IMR-90 (cell line): ENCODE measurements at regions not wholly inside any gene's neighbourhood (a gene's known extent, or its start where the extent isn't known, plus 50 kb on each side); places are given as distances from the start of the nearest gene placed in this dataset.

Source experiments
- ATAC-seq: fragments of 200-7000 bp; cut with Tn5 transposase; 2 replicates; pipeline ENCODE4 v1.9.1; 2020; ENCODE audit warnings: low read depth, mild to moderate bottlenecking, moderate library complexity
- BruUV-seq: library from RNA; stranded (reverse); fragments of 400-500 nt; replicated peaks from 2 replicates; lab custom pipeline; 2021; lab: Mats Ljungman, UMichigan
- CTCF ChIA-PET: fragments of 300-600 bp; formaldehyde crosslinking; extraction: SDS; loops from one replicate; lab custom pipeline; 2021; ENCODE audit warnings: antibody characterized with exemption; lab: Yijun Ruan, JAX
- POLR2A ChIA-PET: fragments of 300-600 bp; sonication (Branson Sonifier 250); formaldehyde crosslinking; loops from one replicate; lab custom pipeline; 2022; ENCODE audit warnings: antibody characterized with exemption; ENCODE audit not compliant: unreplicated experiment; lab: Charles Lee
- DNase-seq: peaks from one replicate; pipeline ENCODE4 v3.0.0; 2013
- H2AFZ ChIP-seq: replicated peaks from 2 replicates; pipeline ENCODE3; 2013; ENCODE audit warnings: low read length, mild to moderate bottlenecking; ENCODE audit not compliant: poor library complexity
- H2AK5ac ChIP-seq: 2 replicates; pipeline ENCODE4 v1.6.1; 2013; ENCODE audit warnings: low read depth, low read length, inconsistent platforms
- H2AK9ac ChIP-seq: replicated peaks from 2 replicates; pipeline ENCODE3; 2013; ENCODE audit warnings: mild to moderate bottlenecking, low read depth, low read length, moderate library complexity; ENCODE audit not compliant: poor library complexity
- H2BK120ac ChIP-seq: 2 replicates; pipeline ENCODE4 v1.6.1; 2013; ENCODE audit warnings: low read depth, low read length, inconsistent platforms
- H2BK15ac ChIP-seq: 3 replicates; pipeline ENCODE4 v1.6.1; 2013; ENCODE audit warnings: low read depth, low read length, inconsistent platforms
- H2BK20ac ChIP-seq: 2 replicates; pipeline ENCODE4 v1.6.1; 2013; ENCODE audit warnings: low read depth, mild to moderate bottlenecking, inconsistent platforms, low read length, moderate library complexity
- H2BK5ac ChIP-seq: 2 replicates; pipeline ENCODE4 v1.6.1; 2013; ENCODE audit warnings: mild to moderate bottlenecking, low read depth, low read length, inconsistent platforms; ENCODE audit not compliant: poor library complexity, severe bottlenecking
- H3K14ac ChIP-seq: replicated peaks from 2 replicates; pipeline ENCODE4 v1.6.1; 2013; ENCODE audit warnings: low read depth, low read length, inconsistent platforms
- H3K18ac ChIP-seq: 2 replicates; pipeline ENCODE4 v1.6.1; 2013; ENCODE audit warnings: low read depth, low read length, control low read depth
- H3K23ac ChIP-seq: 2 replicates; pipeline ENCODE4 v1.6.1; 2013; ENCODE audit warnings: low read depth, low read length, inconsistent platforms
- H3K27ac ChIP-seq: 2 replicates; pipeline ENCODE4 v1.5.1; 2013; ENCODE audit warnings: mild to moderate bottlenecking, control low read depth, low read length; ENCODE audit not compliant: insufficient read depth
- H3K27me3 ChIP-seq: 2 replicates; pipeline ENCODE4 v1.6.1; 2013; ENCODE audit warnings: low read length; ENCODE audit not compliant: control insufficient read depth, insufficient read depth
- H3K36me3 ChIP-seq: 2 replicates; pipeline ENCODE4 v1.6.1; 2013; ENCODE audit warnings: low read length, mixed read lengths; ENCODE audit not compliant: control insufficient read depth, insufficient read depth
- H3K4ac ChIP-seq: 2 replicates; pipeline ENCODE4 v1.6.1; 2013; ENCODE audit warnings: low read depth, low read length, inconsistent platforms
- H3K4me1 ChIP-seq: 2 replicates; pipeline ENCODE4 v1.6.1; 2013; ENCODE audit warnings: low read length, mixed read lengths; ENCODE audit not compliant: control insufficient read depth, insufficient read depth
- H3K4me2 ChIP-seq: 2 replicates; pipeline ENCODE4 v1.6.1; 2013; ENCODE audit warnings: low read depth, mild to moderate bottlenecking, control low read depth, low read length, moderate library complexity
- H3K4me3 ChIP-seq: 2 replicates; pipeline ENCODE4 v1.5.1; 2013; ENCODE audit warnings: low read depth, mild to moderate bottlenecking, control low read depth, low read length, moderate library complexity; ENCODE audit not compliant: insufficient read depth
- H3K56ac ChIP-seq: 2 replicates; pipeline ENCODE4 v1.6.1; 2013; ENCODE audit warnings: low read length, inconsistent platforms; ENCODE audit not compliant: insufficient read depth; ENCODE audit errors: extremely low read depth
- H3K79me1 ChIP-seq, 2 experiments: 2 replicates each; pipeline ENCODE4 v1.6.1; 2013; ENCODE audit warnings: low read length in 2 of 2, inconsistent platforms in 1 of 2, low read depth in 1 of 2
- H3K9ac ChIP-seq: 2 replicates; pipeline ENCODE4 v1.6.1; 2013; ENCODE audit warnings: low read depth, low read length, control low read depth
- H3K9me1 ChIP-seq: 2 replicates; pipeline ENCODE4 v1.6.1; 2013; ENCODE audit warnings: low read length, inconsistent platforms; ENCODE audit not compliant: insufficient read depth
- H3K9me3 ChIP-seq: 2 replicates; pipeline ENCODE4 v1.6.1; 2013; ENCODE audit warnings: low read length; ENCODE audit not compliant: control insufficient read depth, insufficient read depth
- H4K20me1 ChIP-seq: 2 replicates; pipeline ENCODE4 v1.6.1; 2013; ENCODE audit warnings: low read length, inconsistent platforms; ENCODE audit not compliant: insufficient read depth
- H4K5ac ChIP-seq: 2 replicates; pipeline ENCODE4 v1.6.1; 2013; ENCODE audit warnings: mild to moderate bottlenecking, low read depth, low read length, control low read depth
- H4K8ac ChIP-seq, 2 experiments: 2 replicates each; pipeline ENCODE4 v1.6.1; 2013; ENCODE audit warnings: low read depth in 2 of 2, low read length in 2 of 2, control low read depth in 1 of 2, inconsistent platforms in 1 of 2
- H4K91ac ChIP-seq: 2 replicates; pipeline ENCODE4 v1.6.1; 2013; ENCODE audit warnings: low read depth, low read length, inconsistent platforms; ENCODE audit not compliant: insufficient read depth
- BHLHE40 ChIP-seq: fragments of 150-350 bp; IDR thresholded peaks from 2 replicates; pipeline ENCODE4 v1.6.1; 2016; ENCODE audit warnings: mild to moderate bottlenecking, low read depth, low read length
- CEBPB ChIP-seq: IDR thresholded peaks from 2 replicates; pipeline ENCODE4 v1.6.1; 2012; ENCODE audit warnings: low read depth, low read length, improper control_type of control experiment
- CHD1 ChIP-seq: IDR thresholded peaks from 2 replicates; pipeline ENCODE4 v1.6.1; 2012; ENCODE audit warnings: low read depth, low read length, improper control_type of control experiment
- CTCF ChIP-seq: conservative IDR thresholded peaks from 2 replicates; pipeline ENCODE4 v1.5.1; 2012; ENCODE audit warnings: mild to moderate bottlenecking, low read depth, low read length, improper control_type of control experiment
- ELK1 ChIP-seq: fragments of 150-350 bp; IDR thresholded peaks from 2 replicates; pipeline ENCODE4 v1.6.1; 2016; ENCODE audit warnings: low read depth, mild to moderate bottlenecking, low read length, moderate library complexity, borderline replicate concordance
- FOS ChIP-seq: fragments of 150-350 bp; IDR thresholded peaks from 2 replicates; pipeline ENCODE4 v1.6.1; 2016; ENCODE audit warnings: low read depth, low read length
- MAFK ChIP-seq: IDR thresholded peaks from 2 replicates; pipeline ENCODE4 v1.6.1; 2012; ENCODE audit warnings: low read depth, low read length, improper control_type of control experiment
- MAZ ChIP-seq: IDR thresholded peaks from 2 replicates; pipeline ENCODE4 v1.6.1; 2012; ENCODE audit warnings: low read depth, mild to moderate bottlenecking, low read length, improper control_type of control experiment, moderate library complexity, borderline replicate concordance
- MXI1 ChIP-seq: IDR thresholded peaks from 2 replicates; pipeline ENCODE4 v1.6.1; 2012; ENCODE audit warnings: low read depth, mild to moderate bottlenecking, low read length, moderate library complexity, borderline replicate concordance
- NFE2L2 ChIP-seq: fragments of 150-350 bp; IDR thresholded peaks from 2 replicates; pipeline ENCODE4 v1.6.1; 2016; ENCODE audit warnings: low read depth, mild to moderate bottlenecking, low read length
- POLR2A ChIP-seq: IDR thresholded peaks from 2 replicates; pipeline ENCODE4 v1.6.1; 2012; ENCODE audit warnings: mild to moderate bottlenecking, low read depth, low read length
- RAD21 ChIP-seq: IDR thresholded peaks from 2 replicates; pipeline ENCODE4 v1.6.1; 2012; ENCODE audit warnings: low read length, improper control_type of control experiment
- RCOR1 ChIP-seq: IDR thresholded peaks from 2 replicates; pipeline ENCODE4 v1.6.1; 2012; ENCODE audit warnings: mild to moderate bottlenecking, low read length, improper control_type of control experiment; ENCODE audit not compliant: insufficient replicate concordance
- RFX5 ChIP-seq: IDR thresholded peaks from 2 replicates; pipeline ENCODE4 v1.8.0; 2012; ENCODE audit warnings: low read depth, mild to moderate bottlenecking, low read length, moderate library complexity
- SMC3 ChIP-seq: fragments of 150-350 bp; IDR thresholded peaks from 2 replicates; pipeline ENCODE4 v1.6.1; 2016; ENCODE audit warnings: low read depth, mild to moderate bottlenecking, antibody characterized with exemption, low read length, moderate library complexity
- USF2 ChIP-seq: fragments of 150-350 bp; IDR thresholded peaks from 2 replicates; pipeline ENCODE4 v1.6.1; 2017; ENCODE audit warnings: mild to moderate bottlenecking, antibody characterized with exemption, low read length, low read depth
- WGBS, 2 experiments: methylation state at CpG; one replicate each; pipeline versions ENCODE4 v1.1.5 to v1.1.7; 2013; ENCODE audit warnings: missing lambda C conversion rate in 2 of 2; ENCODE audit not compliant: insufficient read length in 1 of 2; ENCODE audit errors: extremely low coverage in 2 of 2; 5-methylcytosine and 5-hydroxymethylcytosine counted together
- dilution Hi-C: fragments of 300-500 bp; cut with HindIII; formaldehyde crosslinking; loops from one replicate; pipeline ENCODE4 v1.14.3; 2018; ENCODE audit warnings: low sequenced_read_pairs; ENCODE audit not compliant: unreplicated experiment
- in situ Hi-C: fragments of 300-500 bp; cut with MboI; formaldehyde crosslinking; loops from 3 replicates; pipeline ENCODE4 v1.14.3; 2019; ENCODE audit warnings: low sequenced_read_pairs, inconsistent platforms, mixed read lengths
- intact Hi-C: fragments of 100-400 bp; cut with micrococcal nuclease; formaldehyde crosslinking; loops from 2 replicates; pipeline ENCODE4 v1.10.0; 2022

- H4K91ac ChIP-seq = no peak overlapping the region
- POLR2A ChIA-PET = no interaction called here
- H2BK5ac ChIP-seq = no peak overlapping the region
- H2AFZ ChIP-seq = no peak overlapping the region
- DNase-seq = no peak
- TF ChIP-seq CHD1 = no peak
- TF ChIP-seq ELK1 = no peak
- no peak for TF ChIP-seq POLR2A
- TF ChIP-seq RFX5 = no peak
- TF ChIP-seq NFE2L2 = no peak
- no peak for TF ChIP-seq RAD21
- no peak for TF ChIP-seq RCOR1
- no peak for TF ChIP-seq FOS
- TF ChIP-seq USF2 = no peak
- TF ChIP-seq MAFK = no peak
- TF ChIP-seq MAZ = no peak
- no peak for TF ChIP-seq CEBPB
- no peak for TF ChIP-seq MXI1
- TF ChIP-seq SMC3 = no peak
- TF ChIP-seq CTCF = no peak
- no peak for TF ChIP-seq BHLHE40
- BruUV-seq = no TSS peak
- H2AK9ac ChIP-seq = no peak overlapping the region
- H3K4me2 ChIP-seq = no peak overlapping the region
- no peak overlapping the region for H2BK120ac ChIP-seq
- no peaks in the 10 kb centered on the region for H3K4me1 ChIP-seq
- no peak overlapping the region for H3K18ac ChIP-seq
- in situ Hi-C loops = no loop called here
- no peak overlapping the region for H3K4me3 ChIP-seq
- no peak overlapping the region for H4K5ac ChIP-seq
- no peak overlapping the region for H2AK5ac ChIP-seq
- no peaks in the 10 kb centered on the region for H3K9me1 ChIP-seq
- H3K27me3 ChIP-seq = no peaks in the 10 kb centered on the region
- H3K9ac ChIP-seq = no peak overlapping the region
- no peak overlapping the region for H2BK15ac ChIP-seq
- no peak overlapping the region for H3K4ac ChIP-seq
- H3K23ac ChIP-seq = no peak overlapping the region
- no peak for ATAC-seq
- no CpG with 5 or more reads among the region's 1 CpG for WGBS, 2 experiments
- H4K8ac ChIP-seq = no peak overlapping the region
- H3K9me3 ChIP-seq = 0 out of 2 replicates have a peak, but pooled peaks cover 3% of the 10 kb centered on the region
- H3K79me1 ChIP-seq = no peaks in the 10 kb centered on the region
- no peak overlapping the region for H3K27ac ChIP-seq
- H3K14ac ChIP-seq = no peak overlapping the region
- H3K36me3 ChIP-seq = no peaks in the 10 kb centered on the region
- CTCF ChIA-PET = no interaction called here
- dilution Hi-C loops = no loop called here
- intact Hi-C loops = loop anchor here (5.0 kb wide), 1 partner anchor 784 kb away; the partner anchor contains the start of gene GUCY1A2
- H3K56ac ChIP-seq = no peak overlapping the region
- H4K20me1 ChIP-seq = no peaks in the 10 kb centered on the region
- H2BK20ac ChIP-seq = no peak overlapping the region
Measured at GRCh38 chr11:106233191-106233590, 155.7 kb downstream of the AASDHPPT start.
